ENCODE measurements at regions not wholly inside any gene's neighbourhood (a gene's known extent, or its start where the extent isn't known, plus 50 kb on each side); places are given as distances from the start of the nearest gene placed in this dataset.

- TF ChIP-seq EP300 (IDR thresholded peaks at IDR 0.05), result no peak
- TF ChIP-seq CTCF (IDR thresholded peaks at IDR 0.05), result no peak
Measured at GRCh38 chr4:128483816-128484215, 196.2 kb upstream of the PGRMC2 start.
